Upper lobe of right lung (tissue), 1 donor: ENCODE measurements at regions not wholly inside any gene's neighbourhood (a gene's known extent, or its start where the extent isn't known, plus 50 kb on each side); places are given as distances from the start of the nearest gene placed in this dataset.
A peak's percentile ranks its signal among the peaks of the same experiment; 100 is the strongest.

Experiments used
- ATAC-seq: fragments of 200-7000 bp; cut with Tn5 transposase; one replicate; pipeline ENCODE4 v1.9.1; 2020; ENCODE audit warnings: mild to moderate bottlenecking, moderate library complexity
- DNase-seq: peaks from one replicate; pipeline ENCODE4 v3.0.0-alpha.2; 2020
- H3K27ac ChIP-seq: fragments of 200-600 bp; one replicate; pipeline ENCODE4 v1.8.0; 2022
- H3K27me3 ChIP-seq: fragments of 200-600 bp; one replicate; pipeline ENCODE4 v1.8.0; 2022; ENCODE audit warnings: mild to moderate bottlenecking
- H3K36me3 ChIP-seq: fragments of 200-600 bp; one replicate; pipeline ENCODE4 v1.8.0; 2022
- H3K4me1 ChIP-seq: fragments of 200-600 bp; one replicate; pipeline ENCODE4 v1.8.0; 2022
- H3K4me3 ChIP-seq: fragments of 200-600 bp; one replicate; pipeline ENCODE4 v1.8.0; 2022; ENCODE audit warnings: mild to moderate bottlenecking
- H3K9me3 ChIP-seq: fragments of 200-600 bp; one replicate; pipeline ENCODE4 v1.8.0; 2022
- intact Hi-C: fragments of 100-400 bp; cut with DNase I; formaldehyde crosslinking; loops from one replicate; pipeline ENCODE4 v1.11.0; 2022
- TF ChIP-seq, protein P1 (sequence below): fragments of 200-600 bp; IDR thresholded peaks from one replicate; pipeline ENCODE4 v1.8.0; 2022; ENCODE audit warnings: antibody characterized with exemption
- donor health status: DM: no; HTN: yes; CAD: no; lungs with severe emphysema.

GRCh38 chr5:154631141-154631540, 124.0 kb upstream of the LARP1 start:
- Histone ChIP-seq H3K27me3 (no peaks in the 10 kb centered on the region), H3K27ac (no peak overlapping the region), H3K4me1 (no peaks in the 10 kb centered on the region), H3K4me3 (no peak overlapping the region), H3K9me3 (no peaks in the 10 kb centered on the region), H3K36me3 (no peaks in the 10 kb centered on the region)
- peak; percentile 52 for DNase-seq
- ATAC-seq: no peak
- TF ChIP-seq, protein P1, sequence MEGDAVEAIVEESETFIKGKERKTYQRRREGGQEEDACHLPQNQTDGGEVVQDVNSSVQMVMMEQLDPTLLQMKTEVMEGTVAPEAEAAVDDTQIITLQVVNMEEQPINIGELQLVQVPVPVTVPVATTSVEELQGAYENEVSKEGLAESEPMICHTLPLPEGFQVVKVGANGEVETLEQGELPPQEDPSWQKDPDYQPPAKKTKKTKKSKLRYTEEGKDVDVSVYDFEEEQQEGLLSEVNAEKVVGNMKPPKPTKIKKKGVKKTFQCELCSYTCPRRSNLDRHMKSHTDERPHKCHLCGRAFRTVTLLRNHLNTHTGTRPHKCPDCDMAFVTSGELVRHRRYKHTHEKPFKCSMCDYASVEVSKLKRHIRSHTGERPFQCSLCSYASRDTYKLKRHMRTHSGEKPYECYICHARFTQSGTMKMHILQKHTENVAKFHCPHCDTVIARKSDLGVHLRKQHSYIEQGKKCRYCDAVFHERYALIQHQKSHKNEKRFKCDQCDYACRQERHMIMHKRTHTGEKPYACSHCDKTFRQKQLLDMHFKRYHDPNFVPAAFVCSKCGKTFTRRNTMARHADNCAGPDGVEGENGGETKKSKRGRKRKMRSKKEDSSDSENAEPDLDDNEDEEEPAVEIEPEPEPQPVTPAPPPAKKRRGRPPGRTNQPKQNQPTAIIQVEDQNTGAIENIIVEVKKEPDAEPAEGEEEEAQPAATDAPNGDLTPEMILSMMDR: no peak
- intact Hi-C loops: no loop called here

- Histone ChIP-seq H3K27ac (no peak overlapping the region), H3K36me3 (no peaks in the 10 kb centered on the region), H3K4me3 (no peak overlapping the region), H3K27me3 (no peaks in the 10 kb centered on the region), H3K9me3 (no peaks in the 10 kb centered on the region), H3K4me1 (no peaks in the 10 kb centered on the region)
- TF ChIP-seq, protein P1: no peak
- ATAC-seq: no peak
- DNase-seq: no peak
- intact Hi-C loops: no loop called here
Observed at GRCh38 chr5:154630410-154630809, 124.8 kb upstream of the LARP1 start.

DNA sequence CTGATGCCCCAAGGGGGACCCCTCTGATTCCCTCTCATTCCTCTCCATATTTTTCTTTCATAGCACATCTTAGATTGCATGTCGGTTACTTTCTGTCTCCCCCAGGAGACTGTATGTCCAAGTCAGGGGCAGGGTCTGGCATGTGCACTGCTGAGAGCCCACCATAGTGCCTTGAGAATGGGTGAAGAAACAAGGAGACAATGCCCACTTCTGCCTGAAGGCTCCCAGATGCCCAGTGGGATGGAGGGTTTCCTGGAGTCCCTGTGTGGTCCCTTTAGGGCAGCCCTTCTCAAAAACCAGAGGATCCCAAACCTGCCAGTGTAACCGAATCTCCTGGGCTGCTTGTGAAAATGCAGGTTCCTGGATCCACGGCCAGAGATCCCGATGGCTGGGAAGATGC, 126.5 kb upstream of the LARP1 start:
- Histone ChIP-seq H3K9me3 (no peaks in the 10 kb centered on the region), H3K4me3 (no peak overlapping the region), H3K27ac (peak overlapping the region; percentile 26), H3K36me3 (no peaks in the 10 kb centered on the region), H3K27me3 (no peaks in the 10 kb centered on the region), H3K4me1 (no peaks in the 10 kb centered on the region)
- ATAC-seq (no peak), DNase-seq (no peak)
- intact Hi-C loops: no loop called here
- TF ChIP-seq, protein P1: no peak

DNA sequence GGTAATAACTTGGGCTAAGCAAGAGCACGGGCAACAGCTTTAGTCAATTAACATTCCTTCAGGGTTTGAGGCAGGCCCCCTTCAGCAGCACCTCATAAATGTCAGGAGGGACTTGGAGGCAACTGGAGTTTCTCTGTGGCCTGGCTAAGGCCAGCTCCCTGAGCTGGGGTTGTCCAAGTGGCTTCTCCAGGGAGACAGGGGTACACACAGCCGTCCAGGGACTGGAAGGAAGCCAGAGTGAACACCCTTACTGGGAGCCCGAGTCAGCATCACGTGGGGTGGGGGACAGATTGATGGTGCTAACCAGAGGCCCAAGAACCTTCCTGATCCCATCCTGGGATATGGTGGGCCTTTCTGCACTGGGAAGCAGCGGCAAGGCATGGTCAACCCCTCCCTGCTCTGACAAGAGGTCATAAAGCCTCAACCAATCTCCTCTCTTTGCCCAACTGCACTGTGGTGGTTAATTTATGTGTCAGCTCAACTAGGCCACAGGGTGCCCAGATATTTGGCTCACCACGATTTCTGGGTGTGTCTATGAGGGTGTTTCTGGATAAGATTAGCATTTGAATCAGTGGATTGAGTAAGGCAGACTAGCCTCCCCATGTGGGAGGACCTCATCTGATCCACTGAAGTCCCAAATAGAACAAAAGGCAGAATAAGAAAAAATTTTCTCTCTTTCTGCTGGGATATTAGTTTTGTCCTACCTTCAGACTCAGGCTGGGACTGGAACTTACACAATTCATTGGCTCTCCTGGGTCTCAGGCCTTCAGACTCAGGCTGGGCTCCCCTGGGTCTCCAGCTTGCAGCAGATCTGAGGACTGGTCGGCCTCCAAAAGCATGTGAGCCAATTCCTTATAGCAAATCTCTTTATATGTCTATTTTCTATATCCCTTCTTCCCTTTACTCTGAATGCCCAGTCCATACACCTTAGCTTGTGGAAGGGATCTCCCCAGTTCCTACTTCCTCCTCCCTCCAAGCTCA, 127.2 kb upstream of the LARP1 start:
- Histone ChIP-seq H3K27ac (peak overlapping the region; percentile 26), H3K27me3 (no peaks in the 10 kb centered on the region), H3K9me3 (no peaks in the 10 kb centered on the region), H3K4me1 (no peaks in the 10 kb centered on the region), H3K36me3 (no peaks in the 10 kb centered on the region), H3K4me3 (no peak overlapping the region)
- DNase-seq (no peak), ATAC-seq (peak; percentile 67)
- TF ChIP-seq, protein P1: no peak
- intact Hi-C loops: no loop called here

DNA sequence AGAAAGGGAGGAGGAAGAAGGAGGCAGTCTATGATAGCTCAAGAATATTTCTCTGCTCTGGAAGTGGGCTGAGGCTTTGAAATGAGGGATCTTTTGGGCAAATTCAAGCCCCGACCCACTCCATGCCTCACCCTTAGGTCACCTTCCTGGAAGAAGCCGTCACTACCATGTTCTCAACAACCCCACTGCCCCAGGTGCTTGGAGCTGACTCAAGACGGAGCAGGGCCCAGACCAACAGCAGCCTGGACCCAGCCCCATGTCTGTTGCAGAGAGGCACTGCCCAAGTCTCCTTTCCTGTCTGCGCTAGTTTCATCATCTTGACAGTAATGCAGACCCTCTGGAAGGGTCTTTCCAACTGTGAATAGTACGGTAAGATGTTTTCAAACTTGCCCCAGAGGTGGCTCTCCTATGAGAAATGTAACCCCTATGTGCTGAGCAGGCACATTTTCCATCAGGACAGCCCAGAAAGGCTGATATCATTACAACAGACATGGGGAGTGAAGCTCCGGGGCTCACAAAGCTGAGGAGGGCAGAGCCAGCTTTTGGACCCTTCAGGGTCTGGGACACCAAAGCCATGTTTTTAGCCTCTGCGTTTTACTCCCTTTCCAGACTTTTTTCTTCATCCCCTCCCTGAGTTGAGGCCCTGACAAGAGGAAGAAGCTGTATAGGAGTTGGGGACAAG, 128.2 kb upstream of the LARP1 start:
- H3K4me1 ChIP-seq: no peaks in the 10 kb centered on the region
- H3K27me3 ChIP-seq: no peaks in the 10 kb centered on the region
- TF ChIP-seq, protein P1: no peak
- no peaks in the 10 kb centered on the region for H3K36me3 ChIP-seq
- H3K9me3 ChIP-seq: no peaks in the 10 kb centered on the region
- no peak for DNase-seq
- no peak for ATAC-seq
- H3K4me3 ChIP-seq: no peak overlapping the region
- peak overlapping the region; percentile 55 for H3K27ac ChIP-seq
- intact Hi-C loops: no loop called here
